DND-41 (cell line): ENCODE measurements at regions not wholly inside any gene's neighbourhood (a gene's known extent, or its start where the extent isn't known, plus 50 kb on each side); places are given as distances from the start of the nearest gene placed in this dataset.

ENCODE experiments used
- EZH2 ChIP-seq: IDR thresholded peaks from 3 replicates; pipeline ENCODE4 v1.6.1; 2012; ENCODE audit warnings: borderline replicate concordance, low read depth, mild to moderate bottlenecking, moderate library complexity, low read length, inconsistent platforms; ENCODE audit not compliant: severe bottlenecking
- TF ChIP-seq, protein P1 (sequence below): IDR thresholded peaks from 2 replicates; pipeline ENCODE4 v1.5.1; 2012; ENCODE audit warnings: borderline replicate concordance, low read length, moderate library complexity, mild to moderate bottlenecking; ENCODE audit not compliant: poor library complexity, severe bottlenecking; ENCODE audit errors: extremely low read depth

DNA sequence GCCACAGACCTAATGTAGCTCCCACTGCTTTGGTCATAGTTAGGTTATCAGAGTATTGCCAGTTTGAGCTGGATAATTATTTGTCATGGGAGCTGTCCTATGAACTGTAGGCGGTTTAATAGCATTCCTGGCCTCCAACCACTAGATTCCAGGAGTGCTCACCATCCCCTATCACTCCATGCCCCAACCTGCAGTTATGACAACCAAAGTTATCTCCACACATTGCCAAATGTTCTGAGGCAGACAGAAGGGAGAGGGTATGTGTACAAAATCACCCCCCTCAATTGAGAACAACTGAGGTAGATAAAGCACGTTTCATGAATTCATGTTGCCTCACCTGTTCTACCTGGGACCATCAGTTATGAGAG lies 119.0 kb upstream of the CACUL1 start:
- TF ChIP-seq, protein P1, sequence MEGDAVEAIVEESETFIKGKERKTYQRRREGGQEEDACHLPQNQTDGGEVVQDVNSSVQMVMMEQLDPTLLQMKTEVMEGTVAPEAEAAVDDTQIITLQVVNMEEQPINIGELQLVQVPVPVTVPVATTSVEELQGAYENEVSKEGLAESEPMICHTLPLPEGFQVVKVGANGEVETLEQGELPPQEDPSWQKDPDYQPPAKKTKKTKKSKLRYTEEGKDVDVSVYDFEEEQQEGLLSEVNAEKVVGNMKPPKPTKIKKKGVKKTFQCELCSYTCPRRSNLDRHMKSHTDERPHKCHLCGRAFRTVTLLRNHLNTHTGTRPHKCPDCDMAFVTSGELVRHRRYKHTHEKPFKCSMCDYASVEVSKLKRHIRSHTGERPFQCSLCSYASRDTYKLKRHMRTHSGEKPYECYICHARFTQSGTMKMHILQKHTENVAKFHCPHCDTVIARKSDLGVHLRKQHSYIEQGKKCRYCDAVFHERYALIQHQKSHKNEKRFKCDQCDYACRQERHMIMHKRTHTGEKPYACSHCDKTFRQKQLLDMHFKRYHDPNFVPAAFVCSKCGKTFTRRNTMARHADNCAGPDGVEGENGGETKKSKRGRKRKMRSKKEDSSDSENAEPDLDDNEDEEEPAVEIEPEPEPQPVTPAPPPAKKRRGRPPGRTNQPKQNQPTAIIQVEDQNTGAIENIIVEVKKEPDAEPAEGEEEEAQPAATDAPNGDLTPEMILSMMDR, result no peak
- no peak for TF ChIP-seq EZH2
